ENCODE measurements at regions not wholly inside any gene's neighbourhood (a gene's known extent, or its start where the extent isn't known, plus 50 kb on each side); places are given as distances from the start of the nearest gene placed in this dataset.

DNA sequence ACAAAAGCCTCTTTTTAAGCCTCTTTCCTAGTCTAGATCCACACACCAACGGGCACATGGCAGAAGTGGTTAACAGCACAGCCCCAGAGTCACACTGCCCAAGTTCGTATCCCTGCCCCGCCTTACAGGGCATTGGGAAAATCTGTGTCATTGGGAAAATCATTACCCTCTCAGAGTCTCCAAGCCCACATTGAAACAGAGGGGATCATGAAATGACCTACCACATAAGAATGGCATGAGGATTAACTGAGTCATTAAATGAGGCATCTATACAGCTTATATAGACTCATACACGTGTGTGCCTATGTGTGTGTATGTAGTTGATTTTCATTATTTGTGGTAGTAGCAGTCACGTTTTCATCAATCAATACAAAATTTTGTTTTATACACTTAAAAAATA lies 469.0 kb upstream of the POU3F3 start:
- DNase-seq (ENCODE audit: low read depth in 4 of 4, low spot score in 3 of 4), result no peak

DNA sequence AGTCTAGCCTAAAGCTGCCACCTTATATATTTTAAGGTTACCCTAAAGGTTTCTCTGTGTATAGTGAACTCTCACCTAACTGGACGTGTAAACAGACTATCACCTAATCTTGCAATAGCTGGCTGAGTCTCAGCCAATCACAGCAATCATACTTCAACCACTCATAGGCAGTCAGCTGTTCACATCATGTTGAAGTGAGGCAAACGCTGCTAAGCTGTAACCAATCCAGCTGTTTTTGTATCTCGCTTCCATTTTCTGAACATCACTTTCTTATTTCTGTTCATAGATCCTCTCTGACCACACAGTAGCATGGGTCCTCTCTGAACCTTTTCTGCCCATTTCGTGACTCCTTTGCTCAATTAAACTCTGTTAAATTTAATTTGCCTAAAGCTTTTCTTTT lies 468.2 kb upstream of the POU3F3 start:
- no peak for DNase-seq (ENCODE audit: low read depth in 4 of 4, low spot score in 3 of 4)

DNA sequence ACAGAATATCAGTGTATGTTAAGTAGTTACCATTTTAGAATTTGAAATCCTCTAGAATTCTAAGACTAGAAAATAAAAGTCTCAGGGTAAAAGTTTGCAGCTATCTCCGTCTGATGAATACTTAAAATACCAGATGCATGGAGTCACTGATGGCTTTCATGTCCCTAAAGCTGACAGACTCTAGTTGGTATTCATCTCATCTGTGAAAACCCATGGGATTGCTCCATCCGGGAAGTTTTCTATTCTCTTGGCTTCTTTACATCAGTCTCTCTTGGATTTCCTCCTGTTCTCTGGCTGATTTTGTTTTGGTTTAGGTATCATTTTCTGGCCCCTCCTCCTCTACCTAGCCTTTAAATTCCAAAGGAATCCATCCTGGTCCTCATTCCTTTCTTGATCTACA lies 465.6 kb upstream of the POU3F3 start:
- DNase-seq (ENCODE audit: low read depth in 4 of 4, low spot score in 3 of 4), result no peak

DNA sequence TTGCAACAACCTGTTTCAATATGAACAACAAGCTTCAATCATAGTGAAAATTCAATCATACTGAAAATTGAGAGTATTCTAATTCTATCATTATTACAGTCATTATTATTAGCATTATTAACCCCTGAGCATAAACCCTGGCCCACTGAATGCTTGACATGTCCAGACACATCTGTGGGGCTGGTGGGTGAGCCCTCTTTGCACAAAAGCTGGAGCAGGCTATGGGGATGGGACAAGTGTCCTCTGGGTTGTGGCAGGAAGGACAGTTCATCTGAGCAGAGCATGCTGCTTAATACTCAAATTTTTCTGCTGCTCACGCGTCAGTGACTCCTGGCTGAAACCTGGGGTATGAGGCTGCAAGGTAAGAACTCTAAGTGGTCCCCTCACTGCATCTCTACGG lies 451.1 kb upstream of the POU3F3 start:
- DNase-seq (ENCODE audit: low read depth in 4 of 4, low spot score in 3 of 4), result no peak

DNA sequence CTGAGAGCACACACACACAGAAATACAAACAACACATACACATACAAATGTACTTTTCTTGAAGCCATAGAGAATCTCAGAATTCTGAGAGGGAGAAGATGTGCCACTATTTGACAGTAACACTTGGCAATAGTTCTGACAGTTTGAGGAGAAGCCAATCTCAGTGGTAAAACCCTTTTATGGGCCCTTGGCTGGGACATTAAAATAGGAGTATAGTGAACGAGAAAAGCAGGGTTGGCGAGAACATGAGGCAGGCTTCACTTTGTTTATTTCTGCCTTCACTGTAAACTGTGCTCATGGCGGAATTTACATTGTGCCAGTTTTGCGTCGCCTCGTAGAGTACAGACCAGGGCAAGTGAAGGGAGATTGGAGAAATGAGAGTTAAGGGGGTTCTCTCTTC lies 449.4 kb upstream of the POU3F3 start:
- no peak for DNase-seq (ENCODE audit: low read depth in 4 of 4, low spot score in 3 of 4)

DNA sequence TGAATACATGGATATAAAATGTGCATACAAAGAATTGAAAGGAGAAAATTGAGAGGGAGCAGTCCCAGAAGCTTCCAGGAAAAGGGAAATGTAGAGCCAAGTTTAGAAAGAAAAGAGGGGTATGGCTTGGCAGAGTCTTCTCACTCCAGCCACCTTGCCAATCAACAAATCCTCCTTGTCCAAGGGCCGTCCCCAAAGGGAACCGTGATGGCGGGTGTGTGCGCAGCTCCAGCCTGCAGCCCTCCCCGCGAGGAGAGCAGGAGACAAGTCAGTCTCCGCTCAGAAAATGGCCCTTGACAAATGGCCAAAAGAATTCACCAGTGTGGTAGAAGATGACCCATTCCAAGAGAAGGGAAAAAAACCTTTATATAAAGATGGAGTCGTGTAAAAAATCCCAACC lies 448.3 kb upstream of the POU3F3 start:
- no peak for DNase-seq (ENCODE audit: low read depth in 4 of 4, low spot score in 3 of 4)

DNA sequence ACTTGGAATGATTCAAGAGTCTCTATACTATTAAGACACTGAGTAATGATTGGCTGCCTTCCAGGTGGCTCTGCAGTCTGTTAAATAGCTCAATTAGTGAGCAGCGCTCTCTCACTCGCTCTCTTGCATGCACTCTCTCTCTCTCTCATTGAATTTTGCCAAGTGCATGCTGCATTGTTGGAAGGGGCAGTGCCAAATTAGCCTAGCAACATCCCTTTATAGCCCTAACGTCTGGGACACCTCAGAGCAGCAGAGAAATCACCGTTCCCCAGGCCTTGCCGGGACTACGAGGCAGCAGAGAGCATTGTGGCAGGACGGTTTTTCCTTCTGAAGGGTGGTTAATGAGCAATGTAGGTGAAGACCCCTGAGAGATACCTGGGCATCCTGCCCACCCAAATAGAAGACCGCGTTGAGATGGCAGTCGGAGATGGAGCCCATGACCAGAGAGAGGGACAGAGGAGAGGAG lies 447.6 kb upstream of the POU3F3 start:
- DNase-seq (ENCODE audit: low read depth in 4 of 4, low spot score in 3 of 4), result no peak

DNA sequence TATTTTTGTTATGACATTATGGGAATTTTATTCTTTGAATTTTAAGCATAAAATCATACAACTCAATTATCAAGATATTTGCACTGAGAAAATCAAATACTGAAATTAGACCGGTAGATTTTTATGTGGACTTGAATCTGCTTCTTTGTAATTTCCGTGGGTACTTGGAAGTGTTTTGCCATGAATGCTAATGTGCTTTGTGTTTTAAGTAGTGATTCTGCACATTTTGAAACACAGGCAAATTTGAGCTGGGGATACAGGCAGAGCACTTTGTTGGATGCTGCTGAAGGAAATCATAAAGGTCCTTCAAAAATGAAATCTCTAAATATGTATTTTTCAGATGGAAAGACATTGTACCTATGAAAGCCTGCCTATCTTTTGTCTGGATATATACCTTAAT lies 446.3 kb upstream of the POU3F3 start:
- no peak for DNase-seq (ENCODE audit: low read depth in 4 of 4, low spot score in 3 of 4)

DNA sequence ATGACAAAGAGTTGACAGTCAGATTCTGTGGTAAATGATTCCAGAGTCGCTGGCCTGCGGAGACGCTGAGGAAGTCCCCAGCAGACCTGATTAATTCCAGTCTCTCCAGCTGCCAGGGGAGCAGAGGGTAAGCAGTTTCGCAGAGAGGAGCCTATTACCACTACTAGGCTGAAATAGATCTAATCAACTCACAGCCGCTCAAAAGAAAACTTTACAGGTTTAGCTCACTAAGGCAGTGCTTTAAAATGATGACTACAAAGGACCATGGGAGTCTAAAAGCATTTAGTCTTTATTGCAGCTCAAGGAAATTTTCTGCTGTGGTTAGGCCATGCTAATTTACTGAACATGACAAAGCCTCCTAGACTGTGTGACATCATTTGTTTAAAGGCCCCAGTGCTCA lies 445.6 kb upstream of the POU3F3 start:
- no peak for DNase-seq (ENCODE audit: low read depth in 4 of 4, low spot score in 3 of 4)

DNA sequence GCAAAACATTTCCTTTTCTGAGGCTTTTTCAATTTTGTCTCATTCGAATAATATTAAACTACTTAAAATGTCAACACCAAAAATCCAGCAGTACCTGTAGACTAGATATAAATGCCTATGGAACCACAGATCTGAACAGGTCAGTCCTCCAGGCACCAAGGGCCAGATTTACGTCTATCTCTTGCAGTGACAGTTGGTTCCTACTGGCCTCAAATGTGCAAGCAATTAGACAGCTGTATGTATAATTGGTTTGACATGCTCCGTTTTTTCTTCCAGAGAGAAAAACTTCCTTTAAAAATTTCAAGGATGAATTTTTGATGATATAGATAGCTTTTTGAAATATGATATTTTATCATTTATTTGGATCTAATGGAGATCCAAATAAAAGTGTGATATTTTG lies 443.8 kb upstream of the POU3F3 start:
- no peak for DNase-seq (ENCODE audit: low read depth in 4 of 4, low spot score in 3 of 4)

DNA sequence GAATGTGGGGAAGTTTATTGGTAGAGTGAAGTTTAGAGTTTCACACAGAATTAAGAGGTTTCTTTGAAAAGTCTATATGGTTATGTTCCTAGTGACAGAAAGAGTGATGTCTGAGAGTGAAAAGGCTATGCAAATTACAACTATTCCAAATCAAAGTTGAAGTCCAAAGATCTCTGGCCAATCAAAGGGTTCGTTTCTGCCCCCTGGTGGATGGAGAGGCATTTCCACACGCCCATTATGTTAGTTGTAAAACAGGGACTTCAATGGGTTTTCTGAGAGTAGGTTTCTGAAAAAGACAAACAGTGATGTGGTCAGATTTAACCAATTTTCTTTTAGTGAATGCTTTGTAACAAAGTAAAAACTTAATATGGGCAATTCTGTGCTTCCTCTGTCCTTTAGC lies 441.5 kb upstream of the POU3F3 start:
- no peak for DNase-seq (ENCODE audit: low read depth in 4 of 4, low spot score in 3 of 4)

DNA sequence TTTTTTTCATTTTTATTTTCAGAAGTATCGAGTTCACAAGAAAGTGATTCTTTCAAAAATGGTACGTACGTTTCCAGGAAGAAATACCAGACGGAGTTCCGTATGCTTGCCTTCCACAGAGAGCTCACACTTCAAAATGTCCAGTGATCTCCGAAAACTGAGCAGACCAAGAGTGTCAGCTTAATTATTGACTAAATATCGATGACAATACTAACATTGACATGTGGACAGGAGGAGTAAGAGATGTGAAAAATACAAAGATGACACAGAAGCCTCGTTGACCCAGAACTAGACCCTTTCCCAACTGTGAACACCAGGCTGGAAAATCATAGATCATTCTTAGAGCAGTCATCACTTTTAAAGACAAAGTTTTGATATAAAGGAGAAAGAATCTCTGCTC lies 440.0 kb upstream of the POU3F3 start:
- DNase-seq (ENCODE audit: low read depth in 4 of 4, low spot score in 3 of 4), result no peak

DNA sequence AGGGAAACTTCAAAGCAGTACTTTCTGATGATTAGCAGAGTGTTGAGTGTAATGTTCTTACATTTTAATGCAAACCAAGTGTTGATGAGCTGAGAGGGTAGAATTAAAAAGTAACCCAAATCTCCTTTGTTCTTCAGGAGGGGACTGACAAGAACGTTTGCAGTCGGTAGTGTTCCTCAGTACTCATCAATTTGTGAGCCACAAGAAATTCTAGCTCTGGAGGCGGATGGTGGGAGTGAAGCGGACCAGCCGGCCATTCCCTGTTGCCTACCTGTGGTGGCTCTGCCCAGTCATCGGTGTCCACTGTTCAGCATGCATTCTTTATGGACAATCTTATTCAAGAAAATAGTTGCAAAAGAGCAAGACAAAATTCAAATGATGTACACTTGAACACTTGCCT lies 438.6 kb upstream of the POU3F3 start:
- no peak for DNase-seq (ENCODE audit: low read depth in 4 of 4, low spot score in 3 of 4)

DNA sequence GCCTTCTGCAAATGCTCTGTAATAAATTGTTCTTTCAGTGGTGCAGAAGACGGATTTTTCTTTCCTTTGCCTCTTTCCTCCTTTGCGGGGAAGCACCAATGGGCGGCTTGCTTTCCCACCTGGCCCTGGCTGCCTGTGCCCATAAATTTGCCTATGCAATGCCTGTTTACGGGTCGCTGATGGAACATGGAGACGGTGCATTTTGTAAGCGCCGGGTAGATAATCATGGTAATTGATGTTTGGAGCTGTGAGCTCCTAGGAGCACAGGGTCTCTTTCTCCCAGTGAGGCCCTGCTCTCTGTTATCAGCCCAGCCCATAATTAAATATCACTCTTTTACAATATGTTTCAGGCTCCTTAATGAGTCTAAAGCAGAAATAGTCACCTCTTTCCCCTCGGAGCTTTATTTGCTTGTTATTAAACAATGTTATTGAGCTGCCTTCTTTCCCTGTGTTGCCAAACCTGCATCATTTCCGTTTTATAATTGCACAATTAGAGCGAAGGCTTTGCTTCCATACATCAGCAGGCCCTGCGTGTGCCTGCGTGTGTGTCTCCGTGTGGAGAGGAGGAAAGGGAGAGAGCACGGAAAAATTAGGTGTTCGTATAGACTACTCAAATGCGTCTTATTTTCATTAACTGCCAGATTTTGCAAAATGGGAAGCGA lies 437.4 kb upstream of the POU3F3 start:
- DNase-seq (ENCODE audit: low read depth in 4 of 4, low spot score in 3 of 4), result no peak

DNA sequence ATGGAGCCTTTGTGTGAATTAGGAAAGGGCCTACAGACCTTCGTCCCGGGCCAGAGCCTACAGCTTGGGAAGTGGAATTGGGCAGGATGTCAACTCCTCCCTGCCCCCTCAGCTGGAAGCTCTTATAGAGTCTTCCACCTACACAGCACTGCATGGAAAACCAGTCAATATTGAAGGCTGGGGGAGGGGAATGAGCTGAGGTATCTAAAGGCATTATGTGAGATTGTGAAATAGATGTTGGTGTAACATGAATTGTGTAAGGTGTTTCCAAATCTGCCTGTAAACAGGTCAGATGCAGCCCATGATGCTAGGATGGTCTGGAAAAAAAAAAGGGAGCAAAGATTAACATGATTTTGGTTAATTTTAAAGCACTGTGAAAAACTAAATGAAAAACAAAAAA lies 433.5 kb upstream of the POU3F3 start:
- no peak for DNase-seq (ENCODE audit: low read depth in 4 of 4, low spot score in 3 of 4)

DNA sequence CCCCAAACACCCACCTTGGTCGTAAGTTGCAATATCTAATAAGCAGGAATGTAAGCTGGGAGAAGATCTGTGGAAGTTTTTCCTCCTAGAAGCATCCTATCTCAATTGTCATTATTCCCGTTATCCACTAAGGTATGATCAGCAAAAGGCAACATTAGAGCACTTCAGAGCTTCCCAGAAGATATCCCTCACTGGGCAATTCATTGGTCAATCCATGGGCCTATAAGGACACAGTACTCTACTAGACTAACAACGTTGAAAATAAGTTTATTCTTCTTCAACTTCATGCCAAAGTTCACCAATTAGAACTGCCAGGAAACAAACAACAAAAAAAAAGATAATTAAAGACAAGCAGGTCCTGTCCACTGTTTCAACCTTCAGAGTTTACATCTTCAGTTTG lies 433.0 kb upstream of the POU3F3 start:
- DNase-seq (ENCODE audit: low read depth in 4 of 4, low spot score in 3 of 4), result no peak

DNA sequence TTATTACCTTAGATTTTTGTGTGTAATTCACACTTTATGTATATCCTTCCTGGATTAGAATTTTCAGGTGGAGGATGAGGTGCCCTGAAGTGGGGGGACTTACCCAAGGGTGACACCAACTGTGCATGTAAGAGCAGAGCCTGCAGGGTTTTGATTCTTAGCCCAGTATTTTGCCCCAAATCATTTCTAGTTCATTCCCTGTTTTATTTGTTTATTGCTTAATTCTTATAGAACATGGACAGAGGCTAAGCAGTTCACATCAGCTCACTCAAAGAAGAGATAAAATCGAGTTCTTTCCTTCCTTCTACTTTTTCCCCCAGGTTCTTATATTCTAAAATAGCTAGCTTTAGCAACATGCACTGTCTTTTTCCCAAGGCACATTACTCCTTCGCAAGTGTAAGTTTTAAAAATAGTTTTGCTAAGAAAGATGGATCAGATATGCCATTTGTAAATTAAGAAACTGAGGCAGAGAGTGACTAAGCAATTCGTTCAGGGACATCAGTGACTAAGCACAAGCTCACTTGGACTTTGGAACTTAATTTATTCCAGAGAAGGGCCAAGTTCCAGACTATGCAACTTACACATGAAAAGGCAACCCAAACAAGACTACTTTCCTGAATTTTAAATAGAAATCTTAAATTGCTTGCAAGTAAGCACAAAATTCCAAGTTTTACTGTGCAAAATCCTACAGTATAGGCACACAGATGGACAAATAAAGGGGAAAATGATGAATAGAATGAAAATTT lies 427.9 kb upstream of the POU3F3 start:
- no peak for DNase-seq (ENCODE audit: low read depth in 4 of 4, low spot score in 3 of 4)

DNA sequence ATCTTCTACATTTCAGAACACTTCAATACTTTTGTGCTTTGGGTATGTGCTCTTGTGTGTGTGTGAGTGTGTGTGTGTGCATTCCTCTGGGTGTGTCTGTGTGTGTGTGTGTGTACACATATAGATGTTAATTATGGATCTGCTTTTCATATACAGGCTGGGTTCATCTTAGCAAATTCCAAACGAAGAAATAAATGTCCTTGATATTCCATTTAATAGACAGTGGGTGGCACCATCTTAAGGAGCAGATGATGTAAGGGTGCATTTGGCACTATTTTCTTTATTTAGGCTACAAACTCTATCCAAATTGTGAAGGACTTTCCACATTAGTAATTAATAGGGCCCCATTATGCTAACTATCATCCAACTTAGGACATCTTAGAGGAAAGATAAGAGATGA lies 425.8 kb upstream of the POU3F3 start:
- DNase-seq (ENCODE audit: low read depth in 4 of 4, low spot score in 3 of 4), result no peak

DNA sequence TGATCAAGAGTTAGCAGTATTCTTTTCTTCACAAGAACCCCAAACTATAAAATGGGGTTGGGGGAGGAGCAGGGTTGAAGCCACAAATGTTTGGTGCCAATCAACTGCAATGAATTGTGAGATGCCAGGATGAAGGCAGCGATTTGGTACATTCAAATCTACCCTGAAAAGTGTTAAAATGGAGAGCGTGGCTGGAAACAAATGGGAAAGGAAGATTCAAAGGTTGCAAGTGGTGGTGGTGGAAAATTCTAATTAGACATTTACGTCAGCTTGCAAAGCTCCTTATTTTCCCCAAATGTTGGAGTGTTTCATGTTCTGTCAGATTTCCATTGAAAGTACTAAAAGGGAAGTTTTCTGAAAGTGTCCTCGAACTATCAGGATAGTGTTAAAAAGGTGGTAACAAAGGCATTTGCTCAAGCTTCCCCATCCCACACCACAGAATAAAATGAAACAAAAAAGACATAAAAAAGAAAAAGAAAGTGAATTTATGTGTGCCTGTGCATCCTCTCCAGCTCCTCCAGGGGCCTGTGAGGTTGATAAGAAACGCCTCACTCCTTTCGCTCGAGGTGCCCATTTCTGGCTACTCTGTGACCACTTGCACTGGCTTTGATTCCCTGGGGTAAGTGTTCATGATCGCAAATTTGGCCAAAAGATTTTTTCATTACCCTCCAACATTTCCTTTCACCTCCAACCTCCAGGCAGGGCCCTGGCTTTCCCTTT lies 424.1 kb upstream of the POU3F3 start:
- no peak for DNase-seq (ENCODE audit: low read depth in 4 of 4, low spot score in 3 of 4)

DNA sequence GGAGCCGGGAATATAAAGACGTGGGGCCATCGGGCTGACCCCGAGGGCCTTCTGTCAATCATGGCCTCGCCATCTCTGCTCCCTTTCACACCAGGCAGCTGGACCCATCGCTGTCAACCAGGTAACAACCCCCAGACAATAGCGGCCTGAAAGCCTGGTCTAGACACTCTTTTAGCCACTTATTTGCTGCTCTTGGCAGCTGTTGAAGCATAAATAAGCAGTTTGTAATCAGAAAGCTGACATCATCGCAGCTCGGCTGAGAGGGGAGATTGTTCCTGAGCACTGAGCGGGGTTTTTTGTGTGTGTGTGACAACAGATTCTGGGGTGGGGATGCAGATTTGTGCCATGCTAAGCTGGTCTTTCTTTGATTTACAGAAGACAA lies 423.6 kb upstream of the POU3F3 start:
- DNase-seq (ENCODE audit: low read depth in 4 of 4, low spot score in 3 of 4), result no peak

DNA sequence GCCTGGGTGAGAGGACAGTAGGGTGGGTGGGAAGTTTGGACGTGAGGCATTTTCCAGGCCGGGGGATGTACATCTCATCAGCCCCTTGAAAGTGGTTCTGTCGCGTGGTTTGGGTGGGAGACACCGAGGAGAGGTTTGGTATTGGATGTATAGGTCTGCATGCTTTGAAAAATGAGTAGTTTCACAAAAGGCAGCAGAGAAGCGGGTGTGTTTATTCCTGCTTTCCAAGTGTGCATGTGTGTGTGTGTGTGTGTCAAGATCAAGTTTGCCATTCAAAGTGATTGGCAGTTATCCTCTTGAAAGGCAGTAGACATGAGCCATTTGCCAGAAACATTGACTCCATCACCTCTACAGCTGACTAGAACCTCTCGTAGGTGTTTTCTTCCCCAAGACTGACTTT lies 423.1 kb upstream of the POU3F3 start:
- no peak for DNase-seq (ENCODE audit: low read depth in 4 of 4, low spot score in 3 of 4)

DNA sequence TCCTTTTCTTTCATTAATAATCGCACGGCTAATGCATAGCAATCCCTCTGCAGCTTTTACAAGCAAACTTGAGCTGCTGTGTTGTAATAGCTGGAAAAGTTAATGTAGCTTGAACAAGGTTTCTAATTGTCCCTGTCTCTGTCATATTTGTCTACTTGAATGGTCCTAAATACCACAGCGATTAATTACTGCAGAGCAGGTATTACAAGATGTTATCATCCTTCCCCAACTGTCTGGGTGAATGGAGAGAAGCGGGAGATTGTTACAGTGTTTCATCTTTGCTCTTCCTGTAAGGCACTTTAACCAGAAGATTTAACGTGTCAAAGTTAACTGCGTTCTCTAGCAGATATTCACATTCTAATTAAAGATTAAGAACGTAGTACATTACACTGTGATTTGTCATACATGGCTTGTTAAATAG lies 422.2 kb upstream of the POU3F3 start:
- no peak for DNase-seq (ENCODE audit: low read depth in 4 of 4, low spot score in 3 of 4)
